ENCODE measurements at regions not wholly inside any gene's neighbourhood (a gene's known extent, or its start where the extent isn't known, plus 50 kb on each side); places are given as distances from the start of the nearest gene placed in this dataset.
A peak's percentile ranks its signal among the peaks of the same experiment; 100 is the strongest.

GRCh38 chr4:136183513-136183912 is 1348.8 kb downstream of the PCDH18 start:
- TF ChIP-seq GABPA (IDR thresholded peaks at IDR 0.05; ENCODE audit: low read depth) (no peak), CHD2 (IDR thresholded peaks at IDR 0.05; ENCODE audit: borderline replicate concordance, low read depth, low read length) (no peak), ZNF207 (IDR thresholded peaks at IDR 0.05; ENCODE audit: borderline replicate concordance) (no peak), RFX5 (IDR thresholded peaks at IDR 0.05; ENCODE audit: low read depth, low read length) (no peak), MTA3 (IDR thresholded peaks at IDR 0.05; ENCODE audit: borderline replicate concordance, low read length) (no peak), EZH2 (IDR thresholded peaks at IDR 0.05; ENCODE audit: borderline replicate concordance, control insufficient read depth, low read depth, low read length) (no peak), LARP7 (IDR thresholded peaks at IDR 0.05) (no peak), ZBED1 (IDR thresholded peaks at IDR 0.05; ENCODE audit: borderline replicate concordance) (no peak), BHLHE40 (IDR thresholded peaks at IDR 0.05; ENCODE audit: borderline replicate concordance in 1 of 2, low read depth in 2 of 2, low read length in 1 of 2) (no peak), POLR2A (IDR thresholded peaks at IDR 0.05; ENCODE audit: low read depth, low read length) (no peak), TAF1 (IDR thresholded peaks at IDR 0.05; ENCODE audit: borderline replicate concordance, low read depth, low read length) (no peak), POLR2AphosphoS5 (IDR thresholded peaks at IDR 0.05; ENCODE audit: low read length) (no peak), KDM1A (IDR thresholded peaks at IDR 0.05; ENCODE audit: borderline replicate concordance) (no peak)
- TF ChIP-seq, protein P1, sequence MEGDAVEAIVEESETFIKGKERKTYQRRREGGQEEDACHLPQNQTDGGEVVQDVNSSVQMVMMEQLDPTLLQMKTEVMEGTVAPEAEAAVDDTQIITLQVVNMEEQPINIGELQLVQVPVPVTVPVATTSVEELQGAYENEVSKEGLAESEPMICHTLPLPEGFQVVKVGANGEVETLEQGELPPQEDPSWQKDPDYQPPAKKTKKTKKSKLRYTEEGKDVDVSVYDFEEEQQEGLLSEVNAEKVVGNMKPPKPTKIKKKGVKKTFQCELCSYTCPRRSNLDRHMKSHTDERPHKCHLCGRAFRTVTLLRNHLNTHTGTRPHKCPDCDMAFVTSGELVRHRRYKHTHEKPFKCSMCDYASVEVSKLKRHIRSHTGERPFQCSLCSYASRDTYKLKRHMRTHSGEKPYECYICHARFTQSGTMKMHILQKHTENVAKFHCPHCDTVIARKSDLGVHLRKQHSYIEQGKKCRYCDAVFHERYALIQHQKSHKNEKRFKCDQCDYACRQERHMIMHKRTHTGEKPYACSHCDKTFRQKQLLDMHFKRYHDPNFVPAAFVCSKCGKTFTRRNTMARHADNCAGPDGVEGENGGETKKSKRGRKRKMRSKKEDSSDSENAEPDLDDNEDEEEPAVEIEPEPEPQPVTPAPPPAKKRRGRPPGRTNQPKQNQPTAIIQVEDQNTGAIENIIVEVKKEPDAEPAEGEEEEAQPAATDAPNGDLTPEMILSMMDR (IDR thresholded peaks at IDR 0.05 in 2 of 3, conservative IDR thresholded peaks at IDR 0.05 in 1 of 3; ENCODE audit: control insufficient read depth in 2 of 3, extremely low read depth in 1 of 3, insufficient read depth in 1 of 3, low read depth in 3 of 3, low read length in 3 of 3): peak in 1 of 3 experiments; percentile 28; a peak in 1 of 6 replicates
